Upper lobe of right lung (tissue), 1 donor: ENCODE measurements at regions not wholly inside any gene's neighbourhood (a gene's known extent, or its start where the extent isn't known, plus 50 kb on each side); places are given as distances from the start of the nearest gene placed in this dataset.
A peak's percentile ranks its signal among the peaks of the same experiment; 100 is the strongest.

ENCODE experiments used
- ATAC-seq: fragments of 200-7000 bp; cut with Tn5 transposase; one replicate; pipeline ENCODE4 v1.9.1; 2020; ENCODE audit warnings: mild to moderate bottlenecking, moderate library complexity
- DNase-seq: peaks from one replicate; pipeline ENCODE4 v3.0.0-alpha.2; 2020
- H3K27ac ChIP-seq: fragments of 200-600 bp; one replicate; pipeline ENCODE4 v1.8.0; 2022
- H3K27me3 ChIP-seq: fragments of 200-600 bp; one replicate; pipeline ENCODE4 v1.8.0; 2022; ENCODE audit warnings: mild to moderate bottlenecking
- H3K36me3 ChIP-seq: fragments of 200-600 bp; one replicate; pipeline ENCODE4 v1.8.0; 2022
- H3K4me1 ChIP-seq: fragments of 200-600 bp; one replicate; pipeline ENCODE4 v1.8.0; 2022
- H3K4me3 ChIP-seq: fragments of 200-600 bp; one replicate; pipeline ENCODE4 v1.8.0; 2022; ENCODE audit warnings: mild to moderate bottlenecking
- H3K9me3 ChIP-seq: fragments of 200-600 bp; one replicate; pipeline ENCODE4 v1.8.0; 2022
- CTCF ChIP-seq: fragments of 200-600 bp; IDR thresholded peaks from one replicate; pipeline ENCODE4 v1.8.0; 2022; ENCODE audit warnings: antibody characterized with exemption
- intact Hi-C: fragments of 100-400 bp; cut with DNase I; formaldehyde crosslinking; loops from one replicate; pipeline ENCODE4 v1.11.0; 2022
- donor health status: DM: no; HTN: yes; CAD: no; lungs with severe emphysema.

GRCh38 chr13:112012016-112012704, 54.8 kb upstream of the SOX1 start:
- no peak overlapping the region for H3K4me3 ChIP-seq
- peak; percentile 85 for DNase-seq
- no peaks in the 10 kb centered on the region for H3K36me3 ChIP-seq
- intact Hi-C loops, result no loop called here
- no peak overlapping the region for H3K27ac ChIP-seq
- no peaks in the 10 kb centered on the region for H3K9me3 ChIP-seq
- no peak for TF ChIP-seq CTCF
- H3K27me3 ChIP-seq, result no peaks in the 10 kb centered on the region
- no peaks in the 10 kb centered on the region for H3K4me1 ChIP-seq
- ATAC-seq, result peak; percentile 96

- H3K27me3 ChIP-seq, result no peaks in the 10 kb centered on the region
- ATAC-seq (no peak), DNase-seq (no peak)
- no peaks in the 10 kb centered on the region for H3K4me1 ChIP-seq
- no peaks in the 10 kb centered on the region for H3K36me3 ChIP-seq
- H3K4me3 ChIP-seq, result no peak overlapping the region
- no peak for TF ChIP-seq CTCF
- intact Hi-C loops, result no loop called here
- no peak overlapping the region for H3K27ac ChIP-seq
- no peaks in the 10 kb centered on the region for H3K9me3 ChIP-seq
Measured at GRCh38 chr13:112012705-112013085, 54.3 kb upstream of the SOX1 start.

- Histone ChIP-seq H3K36me3 (no peaks in the 10 kb centered on the region), H3K4me1 (no peaks in the 10 kb centered on the region), H3K27ac (no peak overlapping the region), H3K4me3 (no peak overlapping the region), H3K27me3 (no peaks in the 10 kb centered on the region), H3K9me3 (no peaks in the 10 kb centered on the region)
- ATAC-seq (no peak), DNase-seq (no peak)
- TF ChIP-seq CTCF, result no peak
- intact Hi-C loops, result no loop called here
Measured at GRCh38 chr13:112013665-112014064, 53.3 kb upstream of the SOX1 start.

GRCh38 chr13:112014857-112015256, 52.1 kb upstream of the SOX1 start:
- intact Hi-C loops, result no loop called here
- no peak overlapping the region for H3K4me3 ChIP-seq
- no peak overlapping the region for H3K27ac ChIP-seq
- ATAC-seq (no peak), DNase-seq (no peak)
- H3K36me3 ChIP-seq, result no peaks in the 10 kb centered on the region
- no peak for TF ChIP-seq CTCF
- H3K4me1 ChIP-seq, result no peaks in the 10 kb centered on the region
- H3K9me3 ChIP-seq, result no peaks in the 10 kb centered on the region
- H3K27me3 ChIP-seq, result no peaks in the 10 kb centered on the region
